Neural progenitor cell (in vitro differentiated cells): ENCODE measurements at regions not wholly inside any gene's neighbourhood (a gene's known extent, or its start where the extent isn't known, plus 50 kb on each side); places are given as distances from the start of the nearest gene placed in this dataset.

ENCODE experiments used
- DNase-seq: peaks from one replicate; pipeline ENCODE4 v3.0.0-alpha.2; 2016; ENCODE audit warnings: low spot score
- H2AFZ ChIP-seq: fragments of 200-600 bp; sonication (generic); replicated peaks from 2 replicates; pipeline ENCODE4 v1.6.1; 2016; ENCODE audit warnings: antibody characterized with exemption
- H3F3A ChIP-seq: fragments of 200-600 bp; sonication (generic); 2 replicates; pipeline ENCODE4 v1.6.1; 2016; ENCODE audit warnings: antibody characterized with exemption, low read depth
- H3K27ac ChIP-seq: fragments of 200-600 bp; sonication (generic); 2 replicates; pipeline ENCODE4 v1.5.1; 2016; ENCODE audit warnings: mild to moderate bottlenecking
- H3K27me3 ChIP-seq: fragments of 200-600 bp; sonication (generic); 2 replicates; pipeline ENCODE4 v1.6.1; 2016; ENCODE audit warnings: mild to moderate bottlenecking, moderate library complexity
- H3K36me3 ChIP-seq: fragments of 200-600 bp; sonication (generic); 2 replicates; pipeline ENCODE4 v1.5.1; 2016
- H3K4me1 ChIP-seq: fragments of 200-600 bp; sonication (generic); 2 replicates; pipeline ENCODE4 v1.6.1; 2016; ENCODE audit warnings: mixed run types
- H3K4me2 ChIP-seq: fragments of 200-600 bp; sonication (generic); 2 replicates; pipeline ENCODE4 v1.6.1; 2016
- H3K4me3 ChIP-seq: fragments of 200-600 bp; sonication (generic); 2 replicates; pipeline ENCODE4 v1.5.1; 2016
- H3K79me2 ChIP-seq: fragments of 200-600 bp; sonication (generic); 2 replicates; pipeline ENCODE4 v1.6.1; 2016; ENCODE audit warnings: low read depth
- H3K9ac ChIP-seq: fragments of 200-600 bp; sonication (generic); 2 replicates; pipeline ENCODE4 v1.6.1; 2016
- H3K9me3 ChIP-seq: fragments of 200-600 bp; sonication (generic); 2 replicates; pipeline ENCODE4 v1.5.1; 2016; ENCODE audit warnings: low read depth
- H4K20me1 ChIP-seq: fragments of 200-600 bp; sonication (generic); 2 replicates; pipeline ENCODE4 v1.6.1; 2016; ENCODE audit warnings: low read depth
- H3K27ac Mint-ChIP-seq: 3 replicates; pipeline ENCODE4 v1.8.0; 2021; ENCODE audit warnings: mixed read lengths
- H3K27me3 Mint-ChIP-seq: 2 replicates; pipeline ENCODE4 v1.8.0; 2022; ENCODE audit warnings: low read depth, mild to moderate bottlenecking, inconsistent platforms, moderate library complexity, mixed read lengths; ENCODE audit not compliant: insufficient read depth
- H3K36me3 Mint-ChIP-seq: 3 replicates; pipeline ENCODE4 v1.8.0; 2021; ENCODE audit warnings: mixed read lengths
- H3K4me1 Mint-ChIP-seq: 3 replicates; pipeline ENCODE4 v1.8.0; 2021; ENCODE audit warnings: mixed read lengths
- H3K4me3 Mint-ChIP-seq: 3 replicates; pipeline ENCODE4 v1.8.0; 2021; ENCODE audit warnings: mild to moderate bottlenecking, moderate library complexity, mixed read lengths
- H3K9me3 Mint-ChIP-seq: 3 replicates; pipeline ENCODE4 v1.8.0; 2020; ENCODE audit warnings: mixed read lengths
- EZH2 ChIP-seq: fragments of 200-600 bp; sonication (generic); IDR thresholded peaks from 2 replicates; pipeline ENCODE4 v1.6.1; 2017; ENCODE audit warnings: antibody characterized with exemption, mild to moderate bottlenecking, moderate library complexity
- EZH2phosphoT487 ChIP-seq: fragments of 200-600 bp; sonication (generic); IDR thresholded peaks from 2 replicates; pipeline ENCODE4 v1.6.1; 2017; ENCODE audit warnings: antibody characterized with exemption
- TF ChIP-seq, protein P1 (sequence below): fragments of 200-600 bp; sonication (generic); IDR thresholded peaks from 2 replicates; pipeline ENCODE4 v1.5.1; 2017; ENCODE audit warnings: antibody characterized with exemption, mild to moderate bottlenecking

DNA sequence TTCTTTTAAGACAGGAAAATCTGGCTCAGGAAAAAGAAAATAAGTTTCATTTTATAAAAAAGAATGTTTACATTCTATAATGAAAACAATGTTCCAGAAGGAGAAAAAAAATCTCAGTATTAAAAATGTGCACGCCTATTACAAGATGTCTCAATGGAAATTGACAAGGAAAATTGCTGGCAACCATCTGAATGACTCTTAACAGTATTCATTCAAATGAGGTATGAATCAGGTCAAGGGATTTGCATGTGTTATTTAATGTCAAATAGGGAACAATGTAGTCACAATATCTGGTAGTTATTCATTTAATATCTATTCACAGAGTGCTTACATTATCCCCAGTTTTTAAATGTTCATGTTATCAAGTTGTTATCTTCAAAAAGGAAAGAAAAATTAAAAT, 208.4 kb upstream of the TRAM1L1 start:
- DNase-seq: no peak
- no peaks in the 10 kb centered on the region for H3K79me2 ChIP-seq
- H2AFZ ChIP-seq: no peak overlapping the region
- Mint-ChIP-seq H3K27ac (no peak overlapping the region), H3K4me1 (no peaks in the 10 kb centered on the region), H3K27me3 (no peaks in the 10 kb centered on the region), H3K4me3 (no peak overlapping the region), H3K36me3 (no peaks in the 10 kb centered on the region), H3K9me3 (no peaks in the 10 kb centered on the region)
- TF ChIP-seq EZH2: no peak
- TF ChIP-seq EZH2phosphoT487: no peak
- TF ChIP-seq, protein P1, sequence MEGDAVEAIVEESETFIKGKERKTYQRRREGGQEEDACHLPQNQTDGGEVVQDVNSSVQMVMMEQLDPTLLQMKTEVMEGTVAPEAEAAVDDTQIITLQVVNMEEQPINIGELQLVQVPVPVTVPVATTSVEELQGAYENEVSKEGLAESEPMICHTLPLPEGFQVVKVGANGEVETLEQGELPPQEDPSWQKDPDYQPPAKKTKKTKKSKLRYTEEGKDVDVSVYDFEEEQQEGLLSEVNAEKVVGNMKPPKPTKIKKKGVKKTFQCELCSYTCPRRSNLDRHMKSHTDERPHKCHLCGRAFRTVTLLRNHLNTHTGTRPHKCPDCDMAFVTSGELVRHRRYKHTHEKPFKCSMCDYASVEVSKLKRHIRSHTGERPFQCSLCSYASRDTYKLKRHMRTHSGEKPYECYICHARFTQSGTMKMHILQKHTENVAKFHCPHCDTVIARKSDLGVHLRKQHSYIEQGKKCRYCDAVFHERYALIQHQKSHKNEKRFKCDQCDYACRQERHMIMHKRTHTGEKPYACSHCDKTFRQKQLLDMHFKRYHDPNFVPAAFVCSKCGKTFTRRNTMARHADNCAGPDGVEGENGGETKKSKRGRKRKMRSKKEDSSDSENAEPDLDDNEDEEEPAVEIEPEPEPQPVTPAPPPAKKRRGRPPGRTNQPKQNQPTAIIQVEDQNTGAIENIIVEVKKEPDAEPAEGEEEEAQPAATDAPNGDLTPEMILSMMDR: no peak
- no peaks in the 10 kb centered on the region for H3K4me1 ChIP-seq
- H3K4me2 ChIP-seq: no peak overlapping the region
- H3K9me3 ChIP-seq: no peaks in the 10 kb centered on the region
- no peak overlapping the region for H3K4me3 ChIP-seq
- no peak overlapping the region for H3K9ac ChIP-seq
- H3K36me3 ChIP-seq: no peaks in the 10 kb centered on the region
- no peak overlapping the region for H3K27ac ChIP-seq
- no peaks in the 10 kb centered on the region for H3K27me3 ChIP-seq
- H4K20me1 ChIP-seq: no peaks in the 10 kb centered on the region
- no peaks in the 10 kb centered on the region for H3F3A ChIP-seq

DNA sequence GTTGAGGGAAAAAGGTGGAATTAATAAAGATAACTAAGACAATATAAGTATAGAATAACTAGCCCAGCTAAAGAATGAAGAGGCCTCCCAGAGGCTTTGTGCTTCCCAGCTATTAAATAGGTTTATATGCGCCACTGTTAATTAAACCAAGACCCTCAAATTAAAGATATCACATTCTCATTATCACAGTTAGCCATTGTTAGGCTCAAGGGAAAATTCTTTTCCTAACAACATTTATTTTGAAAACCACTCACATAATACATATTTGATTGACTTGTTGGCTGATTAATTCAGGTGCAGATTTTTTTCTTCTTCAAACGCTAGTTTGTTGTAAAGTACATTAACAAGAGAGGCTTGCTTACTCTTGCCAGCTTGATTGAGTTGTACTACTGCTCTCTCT, 216.8 kb upstream of the TRAM1L1 start:
- no peak overlapping the region for H3K4me3 Mint-ChIP-seq
- Histone ChIP-seq H3K4me1 (no peaks in the 10 kb centered on the region), H3K79me2 (no peaks in the 10 kb centered on the region), H3K27me3 (no peaks in the 10 kb centered on the region), H3K36me3 (no peaks in the 10 kb centered on the region), H3F3A (no peaks in the 10 kb centered on the region), H3K27ac (no peak overlapping the region), H3K9ac (no peak overlapping the region), H4K20me1 (no peaks in the 10 kb centered on the region), H3K9me3 (no peaks in the 10 kb centered on the region), H3K4me2 (no peak overlapping the region), H3K4me3 (no peak overlapping the region), H2AFZ (no peak overlapping the region)
- H3K9me3 Mint-ChIP-seq: no peaks in the 10 kb centered on the region
- TF ChIP-seq EZH2phosphoT487: no peak
- TF ChIP-seq, protein P1: no peak
- no peak for TF ChIP-seq EZH2
- no peaks in the 10 kb centered on the region for H3K27me3 Mint-ChIP-seq
- no peak overlapping the region for H3K27ac Mint-ChIP-seq
- DNase-seq: no peak
- H3K4me1 Mint-ChIP-seq: no peaks in the 10 kb centered on the region
- no peaks in the 10 kb centered on the region for H3K36me3 Mint-ChIP-seq

GRCh38 chr4:117311215-117311614, 225.8 kb upstream of the TRAM1L1 start:
- Mint-ChIP-seq H3K36me3 (no peaks in the 10 kb centered on the region), H3K9me3 (no peaks in the 10 kb centered on the region), H3K27me3 (no peaks in the 10 kb centered on the region), H3K4me3 (no peak overlapping the region), H3K4me1 (no peaks in the 10 kb centered on the region), H3K27ac (no peak overlapping the region)
- Histone ChIP-seq H3K9me3 (no peaks in the 10 kb centered on the region), H3K4me3 (no peak overlapping the region), H3F3A (no peaks in the 10 kb centered on the region), H2AFZ (no peak overlapping the region), H3K27ac (no peak overlapping the region), H3K79me2 (no peaks in the 10 kb centered on the region), H3K4me1 (no peaks in the 10 kb centered on the region), H3K4me2 (no peak overlapping the region), H3K36me3 (no peaks in the 10 kb centered on the region), H3K9ac (no peak overlapping the region), H4K20me1 (no peaks in the 10 kb centered on the region), H3K27me3 (no peaks in the 10 kb centered on the region)
- DNase-seq: no peak
- TF ChIP-seq EZH2phosphoT487 (no peak), EZH2 (no peak)
- TF ChIP-seq, protein P1: no peak

DNA sequence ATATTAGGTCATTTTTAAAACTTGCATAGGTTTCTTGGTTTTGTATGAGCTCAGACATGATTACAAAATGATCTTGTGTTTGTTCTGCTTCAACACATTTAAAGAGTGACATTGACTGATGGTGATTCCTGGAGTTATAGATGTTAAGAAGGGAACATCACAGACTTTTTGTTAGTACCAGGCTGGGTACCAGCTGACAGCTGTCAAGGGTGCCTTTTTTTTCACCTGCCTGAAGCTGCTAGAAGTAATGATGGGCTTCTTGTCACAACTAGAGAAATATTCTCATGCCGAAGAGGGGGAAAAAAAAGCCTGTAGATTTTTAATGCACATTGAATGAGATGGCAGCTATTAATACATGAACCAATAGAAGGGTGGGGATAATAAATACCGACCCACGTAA, 226.6 kb upstream of the TRAM1L1 start:
- H3K4me2 ChIP-seq: no peak overlapping the region
- Mint-ChIP-seq H3K36me3 (no peaks in the 10 kb centered on the region), H3K27ac (no peak overlapping the region), H3K4me1 (no peaks in the 10 kb centered on the region), H3K9me3 (no peaks in the 10 kb centered on the region), H3K4me3 (no peak overlapping the region), H3K27me3 (no peaks in the 10 kb centered on the region)
- no peak for DNase-seq
- H3F3A ChIP-seq: no peaks in the 10 kb centered on the region
- no peaks in the 10 kb centered on the region for H3K9me3 ChIP-seq
- no peaks in the 10 kb centered on the region for H3K79me2 ChIP-seq
- no peak overlapping the region for H3K27ac ChIP-seq
- H3K4me1 ChIP-seq: no peaks in the 10 kb centered on the region
- H3K27me3 ChIP-seq: no peaks in the 10 kb centered on the region
- H4K20me1 ChIP-seq: no peaks in the 10 kb centered on the region
- TF ChIP-seq EZH2phosphoT487 (no peak), EZH2 (no peak)
- TF ChIP-seq, protein P1: no peak
- no peaks in the 10 kb centered on the region for H3K36me3 ChIP-seq
- H3K4me3 ChIP-seq: no peak overlapping the region
- H3K9ac ChIP-seq: no peak overlapping the region
- H2AFZ ChIP-seq: no peak overlapping the region
